Ishikawa (cell line): ENCODE measurements at regions not wholly inside any gene's neighbourhood (a gene's known extent, or its start where the extent isn't known, plus 50 kb on each side); places are given as distances from the start of the nearest gene placed in this dataset.

Experiments
- EGR1 ChIP-seq: IDR thresholded peaks from 2 replicates; pipeline ENCODE4 v1.6.1; 2012
- EP300 ChIP-seq: IDR thresholded peaks from 2 replicates; pipeline ENCODE4 v1.6.1; 2012; ENCODE audit warnings: borderline replicate concordance
- RAD21 ChIP-seq: IDR thresholded peaks from 2 replicates; pipeline ENCODE4 v1.6.1; 2012; ENCODE audit warnings: low read depth
- YY1 ChIP-seq: IDR thresholded peaks from 2 replicates; pipeline ENCODE4 v1.6.1; 2012; ENCODE audit warnings: low read depth
- ZBTB7A ChIP-seq: IDR thresholded peaks from 2 replicates; pipeline ENCODE4 v1.6.1; 2012; ENCODE audit warnings: low read depth

- TF ChIP-seq RAD21 (no peak), ZBTB7A (no peak), EP300 (no peak), EGR1 (no peak), YY1 (no peak)
Observed at GRCh38 chr7:33832271-33832721, 73.0 kb upstream of the BMPER start.
